CD4-positive, CD25-positive, alpha-beta regulatory T cell (primary cell): ENCODE measurements at regions not wholly inside any gene's neighbourhood (a gene's known extent, or its start where the extent isn't known, plus 50 kb on each side); places are given as distances from the start of the nearest gene placed in this dataset.

Source experiments
- ATAC-seq, 2 donors: fragments of 150-1000 bp; cut with Tn5 transposase; one replicate each; pipeline ENCODE4 v1.10.0; 2021; ENCODE audit warnings: low read depth in 2 of 2, moderate number of reproducible peaks in 2 of 2, moderate library complexity in 1 of 2
- DNase-seq, 3 donors: peaks; one replicate each; pipeline versions ENCODE4 v3.0.0 to v3.0.0-alpha.2; 2012 to 2022; ENCODE audit warnings: mixed read lengths in 1 of 3
- H3K27ac ChIP-seq: one replicate; pipeline ENCODE4 v1.7.0; 2013; ENCODE audit warnings: mild to moderate bottlenecking, low read length; ENCODE audit not compliant: insufficient read depth, poor library complexity, severe bottlenecking
- H3K27me3 ChIP-seq: one replicate; pipeline ENCODE4 v1.7.0; 2013; ENCODE audit warnings: low read length; ENCODE audit not compliant: control insufficient read depth, insufficient read depth
- H3K36me3 ChIP-seq: one replicate; pipeline ENCODE4 v1.7.0; 2013; ENCODE audit warnings: mild to moderate bottlenecking, low read length, moderate library complexity; ENCODE audit not compliant: control insufficient read depth, insufficient read depth
- H3K4me1 ChIP-seq: 2 replicates; pipeline ENCODE4 v1.7.0; 2013; ENCODE audit warnings: mild to moderate bottlenecking, low read length; ENCODE audit not compliant: insufficient read depth, control insufficient read depth, poor library complexity, severe bottlenecking
- H3K4me3 ChIP-seq: one replicate; pipeline ENCODE4 v1.7.0; 2013; ENCODE audit warnings: low read depth, mild to moderate bottlenecking, low read length, moderate library complexity
- H3K9me3 ChIP-seq, 2 experiments: 1 replicate in 1 of 2; 2 replicates in 1 of 2; pipeline ENCODE4 v1.7.0; 2013; ENCODE audit warnings: low read length in 2 of 2, mild to moderate bottlenecking in 1 of 2, moderate library complexity in 1 of 2; ENCODE audit not compliant: control insufficient read depth in 2 of 2
- H3K27ac Mint-ChIP-seq, 3 donors: one replicate each; pipeline ENCODE4 v1.8.0; 2020 to 2022; ENCODE audit warnings: mild to moderate bottlenecking in 3 of 3, mixed read lengths in 3 of 3, moderate library complexity in 2 of 3
- H3K27me3 Mint-ChIP-seq: one replicate; pipeline ENCODE4 v1.8.0; 2022; ENCODE audit warnings: mild to moderate bottlenecking, mixed read lengths
- H3K36me3 Mint-ChIP-seq: one replicate; pipeline ENCODE4 v1.8.0; 2020; ENCODE audit warnings: mixed read lengths
- H3K4me1 Mint-ChIP-seq, 4 donors: one replicate each; pipeline ENCODE4 v1.8.0; 2020 to 2022; ENCODE audit warnings: mixed read lengths in 4 of 4, mild to moderate bottlenecking in 1 of 4
- H3K4me3 Mint-ChIP-seq, 4 donors: one replicate each; pipeline ENCODE4 v1.8.0; 2020 to 2022; ENCODE audit warnings: mild to moderate bottlenecking in 4 of 4, mixed read lengths in 4 of 4, moderate library complexity in 3 of 4
- H3K9me3 Mint-ChIP-seq, 7 donors: one replicate each; pipeline ENCODE4 v1.8.0; 2020 to 2022; ENCODE audit warnings: mixed read lengths in 7 of 7, mild to moderate bottlenecking in 3 of 7, moderate library complexity in 2 of 7

GRCh38 chr5:156042726-156043125 is 284.2 kb upstream of the SGCD start:
- H3K36me3 ChIP-seq = no peaks in the 10 kb centered on the region
- no peak for DNase-seq
- no peak overlapping the region for H3K27ac Mint-ChIP-seq
- H3K27me3 Mint-ChIP-seq = no peaks in the 10 kb centered on the region
- no peak for ATAC-seq
- no peaks in the 10 kb centered on the region for H3K36me3 Mint-ChIP-seq
- H3K27ac ChIP-seq = no peak overlapping the region
- no peaks in the 10 kb centered on the region for H3K4me1 Mint-ChIP-seq
- H3K9me3 ChIP-seq = no peaks in the 10 kb centered on the region
- H3K4me3 ChIP-seq = no peak overlapping the region
- H3K4me1 ChIP-seq = no peaks in the 10 kb centered on the region
- H3K4me3 Mint-ChIP-seq = no peak overlapping the region
- peaks cover 0 to 5% (median 1%) of the 10 kb centered on the region in 7 donors for H3K9me3 Mint-ChIP-seq
- H3K27me3 ChIP-seq = no peaks in the 10 kb centered on the region

DNA sequence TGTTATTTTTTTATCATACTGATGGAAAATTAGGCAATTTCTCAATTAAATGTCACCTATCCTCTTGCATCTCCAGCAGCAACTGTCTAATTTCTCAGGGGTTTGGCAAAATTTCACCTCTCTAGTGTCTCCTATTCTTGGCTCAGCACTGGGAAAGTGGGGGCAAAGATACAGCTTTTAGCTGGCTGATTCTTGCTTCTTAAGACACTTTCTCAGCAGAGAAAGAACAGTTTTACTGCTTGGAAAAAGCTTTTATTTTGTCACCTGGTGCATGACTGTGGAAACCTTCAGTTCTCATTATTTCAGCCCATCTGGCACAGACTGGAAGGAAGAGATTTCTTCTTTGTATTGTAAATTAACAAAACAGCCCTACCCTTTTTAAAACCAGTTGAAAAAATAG is 283.6 kb upstream of the SGCD start:
- no peaks in the 10 kb centered on the region for H3K27me3 ChIP-seq
- Mint-ChIP-seq H3K27me3 (no peaks in the 10 kb centered on the region), H3K36me3 (no peaks in the 10 kb centered on the region), H3K4me1 (no peaks in the 10 kb centered on the region), H3K4me3 (no peak overlapping the region), H3K27ac (no peak overlapping the region), H3K9me3 (peaks cover 0 to 5% (median 1%) of the 10 kb centered on the region in 7 donors)
- no peaks in the 10 kb centered on the region for H3K9me3 ChIP-seq
- H3K4me3 ChIP-seq = no peak overlapping the region
- H3K4me1 ChIP-seq = no peaks in the 10 kb centered on the region
- DNase-seq (no peak), ATAC-seq (no peak)
- no peaks in the 10 kb centered on the region for H3K36me3 ChIP-seq
- no peak overlapping the region for H3K27ac ChIP-seq

- no peaks in the 10 kb centered on the region for H3K36me3 Mint-ChIP-seq
- peaks cover 0 to 4% (median 2%) of the 10 kb centered on the region in 7 donors for H3K9me3 Mint-ChIP-seq
- ATAC-seq (no peak), DNase-seq (no peak)
- Histone ChIP-seq H3K27ac (no peak overlapping the region), H3K4me1 (no peaks in the 10 kb centered on the region), H3K27me3 (no peaks in the 10 kb centered on the region), H3K4me3 (no peak overlapping the region), H3K9me3 (no peaks in the 10 kb centered on the region), H3K36me3 (no peaks in the 10 kb centered on the region)
- H3K27ac Mint-ChIP-seq = no peak overlapping the region
- H3K27me3 Mint-ChIP-seq = no peaks in the 10 kb centered on the region
- H3K4me1 Mint-ChIP-seq = no peaks in the 10 kb centered on the region
- no peak overlapping the region for H3K4me3 Mint-ChIP-seq
These were observed 275.0 kb upstream of the SGCD start for GRCh38 chr5:156051972-156052371.

DNA sequence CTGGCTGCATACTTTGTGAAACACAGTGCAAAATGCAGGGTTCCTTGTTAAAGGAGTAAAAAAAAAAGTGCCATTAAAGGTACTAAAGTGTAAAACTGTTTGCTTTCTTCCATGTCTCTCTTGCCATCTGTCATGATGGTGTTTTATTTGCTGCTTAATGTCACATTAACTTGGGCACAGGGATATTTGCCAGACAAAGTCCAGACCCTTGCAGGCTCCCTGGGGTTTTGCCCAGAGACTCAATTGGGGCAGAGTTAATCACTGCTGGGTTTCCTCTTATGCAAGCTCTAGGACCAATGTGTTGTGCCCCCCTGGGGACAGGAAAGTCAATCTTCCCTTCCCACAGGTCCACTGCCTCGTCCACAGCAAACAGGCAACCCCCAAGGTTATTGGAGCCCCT is 274.3 kb upstream of the SGCD start:
- Mint-ChIP-seq H3K4me3 (no peak overlapping the region), H3K4me1 (no peaks in the 10 kb centered on the region), H3K36me3 (no peaks in the 10 kb centered on the region), H3K27me3 (no peaks in the 10 kb centered on the region), H3K27ac (no peak overlapping the region), H3K9me3 (peaks cover 0 to 4% (median 2%) of the 10 kb centered on the region in 7 donors)
- DNase-seq (no peak), ATAC-seq (no peak)
- Histone ChIP-seq H3K36me3 (no peaks in the 10 kb centered on the region), H3K9me3 (no peaks in the 10 kb centered on the region), H3K27me3 (no peaks in the 10 kb centered on the region), H3K27ac (no peak overlapping the region), H3K4me3 (no peak overlapping the region), H3K4me1 (no peaks in the 10 kb centered on the region)

DNA sequence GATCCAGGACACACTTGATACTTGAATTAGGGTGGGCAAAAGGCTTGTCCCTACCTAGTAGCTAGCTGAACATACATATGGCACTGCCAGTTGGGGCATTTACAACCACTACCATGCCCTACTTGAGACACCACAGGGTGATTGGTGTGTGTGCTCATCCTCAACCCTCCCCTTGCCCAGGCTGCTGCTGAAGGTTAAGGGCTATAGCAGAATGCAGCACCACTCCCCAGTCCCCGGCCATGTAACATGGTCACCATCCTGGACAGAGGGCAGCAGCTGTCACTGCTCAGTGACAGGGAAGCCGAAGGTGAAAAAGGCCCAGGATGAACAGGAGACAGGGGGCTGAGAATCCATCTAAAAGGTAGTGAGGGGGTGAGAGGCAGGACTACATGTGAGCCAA is 273.9 kb upstream of the SGCD start:
- Histone ChIP-seq H3K9me3 (no peaks in the 10 kb centered on the region), H3K27me3 (no peaks in the 10 kb centered on the region), H3K4me1 (no peaks in the 10 kb centered on the region), H3K27ac (no peak overlapping the region), H3K4me3 (no peak overlapping the region), H3K36me3 (no peaks in the 10 kb centered on the region)
- Mint-ChIP-seq H3K27me3 (no peaks in the 10 kb centered on the region), H3K36me3 (no peaks in the 10 kb centered on the region), H3K4me1 (no peaks in the 10 kb centered on the region), H3K4me3 (no peak overlapping the region), H3K27ac (no peak overlapping the region), H3K9me3 (peaks cover 0 to 4% (median 2%) of the 10 kb centered on the region in 7 donors)
- ATAC-seq (no peak), DNase-seq (no peak)

DNA sequence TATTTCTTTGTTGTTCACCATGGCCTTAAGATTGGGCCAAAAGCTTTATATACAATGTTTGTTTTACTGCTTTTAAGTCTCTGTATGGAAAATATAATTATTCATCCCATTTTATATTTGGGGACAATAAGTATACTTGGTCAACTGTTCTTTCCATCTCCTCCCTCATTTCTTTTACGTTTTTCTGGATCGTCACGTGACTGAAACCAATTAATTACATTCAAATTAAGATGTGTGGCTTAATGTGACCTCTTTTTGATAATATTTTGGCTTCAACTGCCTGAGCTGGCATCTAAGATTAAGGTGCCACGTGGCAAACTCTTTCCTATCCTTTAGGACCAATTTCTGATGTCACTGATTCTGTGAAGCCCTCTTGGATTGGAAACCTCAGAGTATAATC is 250.1 kb upstream of the SGCD start:
- Mint-ChIP-seq H3K4me3 (no peak overlapping the region), H3K27me3 (no peaks in the 10 kb centered on the region), H3K4me1 (no peaks in the 10 kb centered on the region), H3K27ac (no peak overlapping the region), H3K36me3 (no peaks in the 10 kb centered on the region), H3K9me3 (peaks cover 0 to 25% (median 10%) of the 10 kb centered on the region in 7 donors)
- Histone ChIP-seq H3K27ac (no peak overlapping the region), H3K9me3 (peaks cover 2 to 9% of the 10 kb centered on the region in 2 experiments), H3K36me3 (no peaks in the 10 kb centered on the region), H3K4me3 (no peak overlapping the region), H3K4me1 (no peaks in the 10 kb centered on the region), H3K27me3 (no peaks in the 10 kb centered on the region)
- no peak for ATAC-seq
- no peak for DNase-seq

DNA sequence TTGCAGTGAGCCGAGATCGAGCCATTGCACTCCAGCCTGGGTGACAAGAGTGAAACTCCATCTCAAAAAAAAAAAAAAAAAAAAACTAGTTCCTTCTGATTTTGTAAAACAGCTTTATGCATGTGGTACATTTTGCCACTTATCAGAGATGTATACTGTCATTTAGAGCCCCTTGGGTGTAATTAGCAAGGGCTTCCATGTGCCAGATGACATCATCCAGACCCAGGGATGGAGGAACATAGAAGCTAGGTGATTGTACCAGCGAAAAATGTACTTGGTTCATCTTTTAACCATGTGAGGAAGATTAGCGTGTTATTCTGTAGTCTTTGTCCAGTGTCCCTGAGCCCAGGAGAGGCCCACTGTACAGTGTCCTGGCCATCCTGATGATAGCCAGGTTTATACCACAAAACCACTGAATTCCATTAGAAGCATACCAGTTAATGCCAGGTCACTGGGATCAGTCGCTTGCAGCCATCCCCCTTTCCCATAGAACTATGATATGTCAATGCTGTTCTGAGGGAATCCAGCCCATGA is 239.3 kb upstream of the SGCD start:
- no peak overlapping the region for H3K27ac Mint-ChIP-seq
- ATAC-seq (no peak), DNase-seq (no peak)
- no peaks in the 10 kb centered on the region for H3K4me1 Mint-ChIP-seq
- H3K27me3 ChIP-seq = no peaks in the 10 kb centered on the region
- no peaks in the 10 kb centered on the region for H3K4me1 ChIP-seq
- H3K27me3 Mint-ChIP-seq = peaks cover 4% of the 10 kb centered on the region
- H3K36me3 ChIP-seq = no peaks in the 10 kb centered on the region
- peaks cover 0 to 4% of the 10 kb centered on the region in 2 experiments for H3K9me3 ChIP-seq
- peaks cover 0 to 24% (median 4%) of the 10 kb centered on the region in 7 donors for H3K9me3 Mint-ChIP-seq
- no peak overlapping the region for H3K4me3 Mint-ChIP-seq
- no peaks in the 10 kb centered on the region for H3K36me3 Mint-ChIP-seq
- no peak overlapping the region for H3K4me3 ChIP-seq
- H3K27ac ChIP-seq = no peak overlapping the region
